ENCODE measurements at regions not wholly inside any gene's neighbourhood (a gene's known extent, or its start where the extent isn't known, plus 50 kb on each side); places are given as distances from the start of the nearest gene placed in this dataset.
"Not testable (repeated sequence)": the region's sequence is repeated elsewhere in the genome, so short reads cannot be mapped to it uniquely, and the experiment has no call there.

DNA sequence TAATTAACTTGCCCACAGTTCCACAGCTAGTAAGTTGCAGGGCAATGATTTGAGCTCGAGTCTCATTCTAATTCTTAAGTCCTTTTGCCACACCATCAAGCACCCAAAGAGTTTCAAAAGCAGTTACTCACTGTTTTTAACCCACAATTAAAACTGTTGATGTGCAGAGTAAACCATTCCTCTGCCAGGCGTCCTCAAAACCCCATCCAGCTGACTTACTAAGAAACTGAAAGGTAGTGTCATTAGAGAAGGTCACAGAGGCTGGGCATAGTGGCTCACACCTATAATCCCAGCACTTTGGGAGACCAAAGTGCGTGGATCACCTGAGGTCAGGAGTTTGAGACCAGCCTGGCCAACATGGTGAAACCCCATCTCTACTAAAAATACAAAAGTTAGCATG is 121.7 kb downstream of the CHIC2 start:
- Histone ChIP-seq H3K4me1 (peaks cover 0 to 5% of the 10 kb centered on the region in 2 donors), H3K4me3 (no peak overlapping the region), H3K9me3 (peaks cover 0 to 8% of the 10 kb centered on the region in 2 donors), H3K27me3 (peaks cover 0 to 9% of the 10 kb centered on the region in 2 donors), H3K27ac (no peak overlapping the region), H3K36me3 (no peaks in the 10 kb centered on the region)
- TF ChIP-seq, protein P1, sequence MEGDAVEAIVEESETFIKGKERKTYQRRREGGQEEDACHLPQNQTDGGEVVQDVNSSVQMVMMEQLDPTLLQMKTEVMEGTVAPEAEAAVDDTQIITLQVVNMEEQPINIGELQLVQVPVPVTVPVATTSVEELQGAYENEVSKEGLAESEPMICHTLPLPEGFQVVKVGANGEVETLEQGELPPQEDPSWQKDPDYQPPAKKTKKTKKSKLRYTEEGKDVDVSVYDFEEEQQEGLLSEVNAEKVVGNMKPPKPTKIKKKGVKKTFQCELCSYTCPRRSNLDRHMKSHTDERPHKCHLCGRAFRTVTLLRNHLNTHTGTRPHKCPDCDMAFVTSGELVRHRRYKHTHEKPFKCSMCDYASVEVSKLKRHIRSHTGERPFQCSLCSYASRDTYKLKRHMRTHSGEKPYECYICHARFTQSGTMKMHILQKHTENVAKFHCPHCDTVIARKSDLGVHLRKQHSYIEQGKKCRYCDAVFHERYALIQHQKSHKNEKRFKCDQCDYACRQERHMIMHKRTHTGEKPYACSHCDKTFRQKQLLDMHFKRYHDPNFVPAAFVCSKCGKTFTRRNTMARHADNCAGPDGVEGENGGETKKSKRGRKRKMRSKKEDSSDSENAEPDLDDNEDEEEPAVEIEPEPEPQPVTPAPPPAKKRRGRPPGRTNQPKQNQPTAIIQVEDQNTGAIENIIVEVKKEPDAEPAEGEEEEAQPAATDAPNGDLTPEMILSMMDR (IDR thresholded peaks at IDR 0.05): no peak
- intact Hi-C loops (cut with DNase I): no loop called here
- ATAC-seq (no peak), DNase-seq (no peak)

DNA sequence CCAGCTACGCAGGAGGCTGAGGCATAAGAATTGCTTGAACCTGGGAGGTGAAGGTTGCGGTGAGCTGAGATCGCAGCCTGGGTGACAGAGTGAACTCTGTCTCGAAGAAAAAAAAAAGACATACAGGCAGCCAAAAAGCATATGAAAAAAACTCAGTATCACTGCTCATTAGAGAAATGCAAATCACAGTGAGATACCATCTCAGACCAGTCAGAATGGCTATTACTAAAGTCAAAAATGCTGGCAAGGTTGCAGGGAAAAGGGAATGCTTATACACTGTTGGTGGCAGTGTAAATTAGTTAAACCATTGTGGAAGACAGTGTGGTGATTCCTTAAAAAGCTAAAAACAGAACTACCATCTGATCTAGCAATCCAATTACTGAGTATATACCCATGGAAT is 123.1 kb downstream of the CHIC2 start:
- DNase-seq (no peak), ATAC-seq (no peak)
- Histone ChIP-seq H3K9me3 (peaks cover 0 to 8% of the 10 kb centered on the region in 2 donors), H3K36me3 (no peaks in the 10 kb centered on the region), H3K27ac (no peak overlapping the region), H3K4me3 (no peak overlapping the region), H3K27me3 (no peaks in the 10 kb centered on the region), H3K4me1 (peaks cover 0 to 5% of the 10 kb centered on the region in 2 donors)
- intact Hi-C loops (cut with DNase I): no loop called here
- TF ChIP-seq, protein P1 (IDR thresholded peaks at IDR 0.05): no peak

DNA sequence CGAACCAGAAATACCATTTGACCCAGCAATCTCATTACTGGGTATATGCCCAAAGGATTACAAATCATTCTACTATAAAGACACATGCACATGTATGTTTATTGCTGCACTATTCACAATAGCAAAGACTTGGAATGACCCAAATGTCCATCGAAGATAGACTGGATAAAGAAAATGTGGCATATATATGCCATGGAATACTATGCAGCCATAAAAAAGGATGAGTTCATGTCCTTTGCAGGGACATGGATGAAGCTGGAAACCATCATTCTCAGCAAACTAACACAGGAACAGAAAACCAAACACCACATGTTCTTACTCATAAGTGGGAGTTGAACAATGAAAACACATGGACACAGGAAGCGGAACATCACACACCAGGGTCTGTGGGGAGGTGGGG is 124.5 kb downstream of the CHIC2 start:
- H3K27ac ChIP-seq; H3K9me3 ChIP-seq; H3K27me3 ChIP-seq; H3K4me3 ChIP-seq; DNase-seq; H3K4me1 ChIP-seq; H3K36me3 ChIP-seq; ATAC-seq; intact Hi-C loops (cut with DNase I): not testable (repeated sequence)

DNA sequence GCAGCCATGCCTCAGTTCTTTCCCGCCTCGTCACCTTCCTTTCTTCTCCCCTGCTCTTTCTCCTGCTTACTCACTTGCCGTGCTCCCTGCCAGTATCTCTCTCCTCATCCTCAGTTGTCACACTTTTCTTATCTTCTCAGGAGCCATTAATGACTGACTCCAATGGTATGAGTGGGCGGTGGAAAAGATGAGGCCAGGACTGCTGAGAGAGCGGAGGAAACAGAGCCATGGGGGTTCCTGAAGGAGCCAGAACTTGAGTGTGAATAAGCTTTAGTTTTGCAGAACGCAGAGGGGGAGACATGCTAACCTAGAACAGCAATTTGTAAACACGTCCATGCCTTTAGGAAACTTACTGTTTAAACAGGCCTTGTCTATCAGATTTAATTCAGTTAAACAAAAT is 126.5 kb downstream of the CHIC2 start:
- H3K4me1 ChIP-seq: no peaks in the 10 kb centered on the region
- H3K9me3 ChIP-seq: peaks cover 0 to 8% of the 10 kb centered on the region in 2 donors
- H3K27me3 ChIP-seq: peaks cover 0 to 6% of the 10 kb centered on the region in 2 donors
- TF ChIP-seq, protein P1 (IDR thresholded peaks at IDR 0.05): no peak
- H3K27ac ChIP-seq: no peak overlapping the region
- H3K36me3 ChIP-seq: no peaks in the 10 kb centered on the region
- H3K4me3 ChIP-seq: no peak overlapping the region
- ATAC-seq (no peak), DNase-seq (no peak)
- intact Hi-C loops (cut with DNase I): no loop called here

DNA sequence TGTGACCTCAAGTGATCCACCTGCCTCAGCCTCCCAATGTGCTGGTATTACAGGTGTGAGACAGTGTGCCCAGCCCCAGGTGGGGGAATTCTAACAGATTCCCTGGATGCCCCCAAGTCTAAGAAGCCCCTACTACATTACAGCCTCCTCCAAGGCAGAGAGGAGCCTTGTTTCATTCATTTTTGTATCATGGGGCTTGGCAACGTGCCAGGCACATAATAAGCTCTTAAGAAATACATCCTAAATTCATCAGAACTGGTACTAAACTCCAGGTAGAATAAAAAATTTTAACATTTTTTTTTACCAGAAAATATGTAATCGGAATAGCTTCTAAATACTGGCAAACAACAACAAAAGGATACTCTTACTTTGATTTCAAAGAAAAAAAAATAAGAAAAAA is 127.1 kb downstream of the CHIC2 start:
- intact Hi-C loops (cut with DNase I): no loop called here
- H3K36me3 ChIP-seq: no peaks in the 10 kb centered on the region
- peaks cover 0 to 8% of the 10 kb centered on the region in 2 donors for H3K27me3 ChIP-seq
- TF ChIP-seq, protein P1 (IDR thresholded peaks at IDR 0.05): no peak
- ATAC-seq (no peak), DNase-seq (no peak)
- no peak overlapping the region for H3K4me3 ChIP-seq
- H3K4me1 ChIP-seq: no peaks in the 10 kb centered on the region
- no peak overlapping the region for H3K27ac ChIP-seq
- H3K9me3 ChIP-seq: peaks cover 0 to 8% of the 10 kb centered on the region in 2 donors

DNA sequence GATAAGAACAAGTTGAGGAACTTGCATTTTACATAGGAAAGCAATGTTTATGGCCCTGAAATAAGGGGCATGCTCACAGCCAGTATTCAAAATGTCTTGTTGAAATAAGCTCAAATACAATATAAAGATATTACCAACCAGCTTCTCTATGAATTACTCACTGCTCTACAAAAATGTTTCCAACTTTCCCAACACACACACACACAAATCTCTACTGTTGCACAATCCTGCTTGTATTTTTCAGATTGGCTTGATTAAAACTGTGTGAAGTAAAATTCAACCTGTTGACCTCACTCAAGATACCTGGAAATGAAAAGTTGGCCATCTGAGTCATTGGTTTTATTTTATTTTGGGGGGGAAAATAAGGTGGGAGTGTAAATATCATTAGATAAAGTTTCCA is 128.6 kb downstream of the CHIC2 start:
- no peak for ATAC-seq
- no peak overlapping the region for H3K27ac ChIP-seq
- intact Hi-C loops (cut with DNase I): no loop called here
- H3K9me3 ChIP-seq: peaks cover 0 to 8% of the 10 kb centered on the region in 2 donors
- TF ChIP-seq, protein P1 (IDR thresholded peaks at IDR 0.05): no peak
- peaks cover 0 to 15% of the 10 kb centered on the region in 2 donors for H3K27me3 ChIP-seq
- H3K4me1 ChIP-seq: no peaks in the 10 kb centered on the region
- DNase-seq: no peak
- H3K4me3 ChIP-seq: no peak overlapping the region
- no peaks in the 10 kb centered on the region for H3K36me3 ChIP-seq

Measured in left lung (tissue), 4 donors.